Glutamatergic neuron (in vitro differentiated cells): ENCODE measurements at regions not wholly inside any gene's neighbourhood (a gene's known extent, or its start where the extent isn't known, plus 50 kb on each side); places are given as distances from the start of the nearest gene placed in this dataset.

ENCODE experiments used
- DNase-seq: peaks from one replicate; pipeline ENCODE4 v3.0.0; 2022
- H3K27ac Mint-ChIP-seq: one replicate; pipeline ENCODE4 v1.8.0; 2020; ENCODE audit warnings: mild to moderate bottlenecking, mixed read lengths, inconsistent platforms; ENCODE audit not compliant: unreplicated experiment
- H3K27me3 Mint-ChIP-seq: one replicate; pipeline ENCODE4 v1.8.0; 2020; ENCODE audit warnings: mild to moderate bottlenecking, moderate library complexity, mixed read lengths, inconsistent platforms; ENCODE audit not compliant: unreplicated experiment
- H3K36me3 Mint-ChIP-seq: one replicate; pipeline ENCODE4 v1.8.0; 2020; ENCODE audit warnings: mild to moderate bottlenecking, mixed read lengths, inconsistent platforms; ENCODE audit not compliant: unreplicated experiment
- H3K4me1 Mint-ChIP-seq: one replicate; pipeline ENCODE4 v1.8.0; 2020; ENCODE audit warnings: mild to moderate bottlenecking, low read depth, mixed read lengths, inconsistent platforms; ENCODE audit not compliant: unreplicated experiment
- H3K4me3 Mint-ChIP-seq: one replicate; pipeline ENCODE4 v1.8.0; 2020; ENCODE audit warnings: mild to moderate bottlenecking, mixed read lengths, inconsistent platforms; ENCODE audit not compliant: unreplicated experiment
- H3K9me3 Mint-ChIP-seq: one replicate; pipeline ENCODE4 v1.8.0; 2020; ENCODE audit warnings: mild to moderate bottlenecking, moderate library complexity, mixed read lengths, inconsistent platforms; ENCODE audit not compliant: unreplicated experiment
- CTCF ChIP-seq: fragments of 200-600 bp; sonication (generic); IDR thresholded peaks from one replicate; pipeline ENCODE4 v1.5.0; 2021; ENCODE audit not compliant: partially characterized antibody, unreplicated experiment

GRCh38 chr7:156006024-156006423, 193.8 kb upstream of the SHH start:
- Mint-ChIP-seq H3K4me1 (no peaks in the 10 kb centered on the region), H3K4me3 (no peak overlapping the region), H3K36me3 (no peaks in the 10 kb centered on the region), H3K9me3 (no peaks in the 10 kb centered on the region), H3K27ac (no peak overlapping the region), H3K27me3 (peaks cover 6% of the 10 kb centered on the region)
- DNase-seq: no peak
- TF ChIP-seq CTCF: no peak

GRCh38 chr7:156005202-156005691, 193.0 kb upstream of the SHH start:
- TF ChIP-seq CTCF: no peak
- Mint-ChIP-seq H3K27me3 (peaks cover 6% of the 10 kb centered on the region), H3K4me1 (no peaks in the 10 kb centered on the region), H3K27ac (no peak overlapping the region), H3K9me3 (no peaks in the 10 kb centered on the region), H3K36me3 (no peaks in the 10 kb centered on the region), H3K4me3 (no peak overlapping the region)
- DNase-seq: no peak

GRCh38 chr7:156004265-156005201, 192.3 kb upstream of the SHH start:
- Mint-ChIP-seq H3K4me1 (no peaks in the 10 kb centered on the region), H3K27ac (no peak overlapping the region), H3K9me3 (no peaks in the 10 kb centered on the region), H3K4me3 (no peak overlapping the region), H3K36me3 (no peaks in the 10 kb centered on the region), H3K27me3 (peaks cover 6% of the 10 kb centered on the region)
- no peak for DNase-seq
- TF ChIP-seq CTCF: no peak

GRCh38 chr7:156003220-156004162, 191.2 kb upstream of the SHH start:
- Mint-ChIP-seq H3K9me3 (no peaks in the 10 kb centered on the region), H3K27me3 (peaks cover 6% of the 10 kb centered on the region), H3K27ac (no peak overlapping the region), H3K4me1 (no peaks in the 10 kb centered on the region), H3K36me3 (no peaks in the 10 kb centered on the region), H3K4me3 (no peak overlapping the region)
- DNase-seq: no peak
- no peak for TF ChIP-seq CTCF
